MM.1S (cell line): ENCODE measurements at regions not wholly inside any gene's neighbourhood (a gene's known extent, or its start where the extent isn't known, plus 50 kb on each side); places are given as distances from the start of the nearest gene placed in this dataset.

ENCODE experiments used
- DNase-seq: peaks from one replicate; pipeline ENCODE4 v3.0.0-alpha.2; 2015
- H2AFZ ChIP-seq: fragments of 300-600 bp; sonication (generic); 2 replicates; pipeline ENCODE4 v1.6.0; 2016; ENCODE audit warnings: antibody characterized with exemption, low read length
- H3F3A ChIP-seq: fragments of 300-600 bp; sonication (generic); 2 replicates; pipeline ENCODE4 v1.6.1; 2016; ENCODE audit warnings: mild to moderate bottlenecking, antibody characterized with exemption, low read length, moderate library complexity, mixed read lengths; ENCODE audit not compliant: insufficient read depth
- H3K27ac ChIP-seq: fragments of 300-600 bp; sonication (generic); 2 replicates; pipeline ENCODE4 v1.5.1; 2016; ENCODE audit warnings: mild to moderate bottlenecking, low read length
- H3K27me3 ChIP-seq: fragments of 300-600 bp; sonication (generic); replicated peaks from 2 replicates; pipeline ENCODE4 v1.6.0; 2016; ENCODE audit warnings: low read length; ENCODE audit not compliant: insufficient read depth
- H3K36me3 ChIP-seq: fragments of 300-600 bp; sonication (generic); replicated peaks from 2 replicates; pipeline ENCODE4 v1.6.1; 2016; ENCODE audit warnings: mild to moderate bottlenecking, low read length, mixed read lengths; ENCODE audit not compliant: insufficient read depth
- H3K4me1 ChIP-seq: fragments of 300-600 bp; sonication (generic); 2 replicates; pipeline ENCODE4 v1.6.1; 2016; ENCODE audit warnings: low read length, mixed read lengths
- H3K4me2 ChIP-seq: fragments of 300-600 bp; sonication (generic); 2 replicates; pipeline ENCODE4 v1.6.0; 2016; ENCODE audit warnings: low read depth, low read length
- H3K4me3 ChIP-seq: fragments of 300-600 bp; sonication (generic); 2 replicates; pipeline ENCODE4 v1.5.1; 2016; ENCODE audit warnings: low read length, mixed read lengths
- H3K79me2 ChIP-seq: fragments of 300-600 bp; sonication (generic); 2 replicates; pipeline ENCODE4 v1.6.1; 2016; ENCODE audit warnings: mixed run types, low read length, mixed read lengths
- H3K9ac ChIP-seq: fragments of 300-600 bp; sonication (generic); 2 replicates; pipeline ENCODE4 v1.6.1; 2016; ENCODE audit warnings: low read length, mixed read lengths
- H3K9me2 ChIP-seq: fragments of 300-600 bp; sonication (generic); replicated peaks from 2 replicates; pipeline ENCODE4 v1.6.1; 2016; ENCODE audit warnings: mild to moderate bottlenecking, low read length, mixed read lengths; ENCODE audit not compliant: insufficient read depth
- H3K9me3 ChIP-seq: fragments of 300-600 bp; sonication (generic); replicated peaks from 2 replicates; pipeline ENCODE4 v1.6.1; 2016; ENCODE audit warnings: mild to moderate bottlenecking, low read length, mixed read lengths; ENCODE audit not compliant: insufficient read depth
- H4K20me1 ChIP-seq: fragments of 300-600 bp; sonication (generic); 2 replicates; pipeline ENCODE4 v1.6.1; 2016; ENCODE audit warnings: mild to moderate bottlenecking, low read length, moderate library complexity, mixed read lengths; ENCODE audit not compliant: insufficient read depth
- EZH2 ChIP-seq: fragments of 300-600 bp; sonication (generic); optimal IDR thresholded peaks from 2 replicates; pipeline ENCODE3; 2017; ENCODE audit warnings: low read depth, mild to moderate bottlenecking, antibody characterized with exemption, low read length, mixed read lengths
- EZH2phosphoT487 ChIP-seq: fragments of 300-600 bp; sonication (generic); IDR thresholded peaks from 2 replicates; pipeline ENCODE4 v1.6.1; 2018; ENCODE audit warnings: antibody characterized with exemption, low read length
- TF ChIP-seq, protein P1 (sequence below): fragments of 300-600 bp; sonication (generic); IDR thresholded peaks from 2 replicates; pipeline ENCODE4 v1.5.1; 2016; ENCODE audit warnings: antibody characterized with exemption, low read length, mixed read lengths

DNA sequence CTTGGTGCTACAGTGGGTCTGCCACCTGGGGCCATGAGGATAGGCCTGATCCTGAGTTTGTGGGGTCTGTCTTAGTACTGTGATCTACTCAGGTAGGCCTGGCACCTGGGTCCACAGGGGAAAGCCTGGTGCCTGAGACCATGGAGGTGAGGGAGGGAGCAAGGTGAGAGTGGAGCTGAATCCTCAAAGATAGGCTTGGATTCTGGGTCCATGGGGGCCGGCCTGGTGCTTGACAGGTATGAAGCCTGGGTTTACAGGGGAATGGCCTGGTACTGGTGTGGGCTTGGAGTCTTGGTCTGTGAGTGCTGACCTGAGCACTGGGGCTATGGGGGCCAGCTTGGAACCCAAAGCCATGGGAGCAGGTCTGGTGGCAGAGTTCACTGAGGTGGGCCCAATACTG is 439.2 kb upstream of the SMARCA2 start:
- no peak overlapping the region for H2AFZ ChIP-seq
- no peak overlapping the region for H3K9ac ChIP-seq
- no peak overlapping the region for H3K4me2 ChIP-seq
- no peaks in the 10 kb centered on the region for H4K20me1 ChIP-seq
- H3K27me3 ChIP-seq = no peaks in the 10 kb centered on the region
- TF ChIP-seq, protein P1, sequence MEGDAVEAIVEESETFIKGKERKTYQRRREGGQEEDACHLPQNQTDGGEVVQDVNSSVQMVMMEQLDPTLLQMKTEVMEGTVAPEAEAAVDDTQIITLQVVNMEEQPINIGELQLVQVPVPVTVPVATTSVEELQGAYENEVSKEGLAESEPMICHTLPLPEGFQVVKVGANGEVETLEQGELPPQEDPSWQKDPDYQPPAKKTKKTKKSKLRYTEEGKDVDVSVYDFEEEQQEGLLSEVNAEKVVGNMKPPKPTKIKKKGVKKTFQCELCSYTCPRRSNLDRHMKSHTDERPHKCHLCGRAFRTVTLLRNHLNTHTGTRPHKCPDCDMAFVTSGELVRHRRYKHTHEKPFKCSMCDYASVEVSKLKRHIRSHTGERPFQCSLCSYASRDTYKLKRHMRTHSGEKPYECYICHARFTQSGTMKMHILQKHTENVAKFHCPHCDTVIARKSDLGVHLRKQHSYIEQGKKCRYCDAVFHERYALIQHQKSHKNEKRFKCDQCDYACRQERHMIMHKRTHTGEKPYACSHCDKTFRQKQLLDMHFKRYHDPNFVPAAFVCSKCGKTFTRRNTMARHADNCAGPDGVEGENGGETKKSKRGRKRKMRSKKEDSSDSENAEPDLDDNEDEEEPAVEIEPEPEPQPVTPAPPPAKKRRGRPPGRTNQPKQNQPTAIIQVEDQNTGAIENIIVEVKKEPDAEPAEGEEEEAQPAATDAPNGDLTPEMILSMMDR = no peak
- TF ChIP-seq EZH2 (no peak), EZH2phosphoT487 (no peak)
- no peaks in the 10 kb centered on the region for H3K9me3 ChIP-seq
- no peaks in the 10 kb centered on the region for H3K79me2 ChIP-seq
- no peaks in the 10 kb centered on the region for H3K4me1 ChIP-seq
- H3K9me2 ChIP-seq = no peaks in the 10 kb centered on the region
- no peaks in the 10 kb centered on the region for H3K36me3 ChIP-seq
- no peak overlapping the region for H3K4me3 ChIP-seq
- H3K27ac ChIP-seq = no peak overlapping the region
- no peaks in the 10 kb centered on the region for H3F3A ChIP-seq
- no peak for DNase-seq

GRCh38 chr9:1580215-1580614 is 434.9 kb upstream of the SMARCA2 start:
- Histone ChIP-seq H3K9me3 (no peaks in the 10 kb centered on the region), H3K4me3 (no peak overlapping the region), H3K79me2 (no peaks in the 10 kb centered on the region), H3F3A (no peaks in the 10 kb centered on the region), H3K27me3 (no peaks in the 10 kb centered on the region), H3K9me2 (no peaks in the 10 kb centered on the region), H3K9ac (no peak overlapping the region), H3K4me2 (peak overlapping the region; percentile 31; the same call in 1 of the 2 replicates), H4K20me1 (no peaks in the 10 kb centered on the region), H3K4me1 (no peaks in the 10 kb centered on the region), H3K27ac (no peak overlapping the region), H2AFZ (no peak overlapping the region), H3K36me3 (no peaks in the 10 kb centered on the region)
- TF ChIP-seq, protein P1 = no peak
- TF ChIP-seq EZH2phosphoT487 (no peak), EZH2 (no peak)
- peak; percentile 26 for DNase-seq

- Histone ChIP-seq H3K36me3 (no peaks in the 10 kb centered on the region), H4K20me1 (no peaks in the 10 kb centered on the region), H3K9me3 (no peaks in the 10 kb centered on the region), H3K27ac (no peak overlapping the region), H3K4me3 (no peak overlapping the region), H2AFZ (no peak overlapping the region), H3K4me1 (no peaks in the 10 kb centered on the region), H3K4me2 (no peak overlapping the region), H3K79me2 (no peaks in the 10 kb centered on the region), H3F3A (no peaks in the 10 kb centered on the region), H3K9ac (no peak overlapping the region), H3K27me3 (no peaks in the 10 kb centered on the region), H3K9me2 (no peaks in the 10 kb centered on the region)
- TF ChIP-seq, protein P1 = no peak
- TF ChIP-seq EZH2 (no peak), EZH2phosphoT487 (no peak)
- DNase-seq = no peak
Observed at GRCh38 chr9:1581926-1582325, 433.2 kb upstream of the SMARCA2 start.

- TF ChIP-seq, protein P1 = no peak
- TF ChIP-seq EZH2phosphoT487 = no peak
- TF ChIP-seq EZH2 = no peak
- H3K9me3 ChIP-seq = no peaks in the 10 kb centered on the region
- no peak for DNase-seq
- H3K36me3 ChIP-seq = no peaks in the 10 kb centered on the region
- H3F3A ChIP-seq = no peaks in the 10 kb centered on the region
- no peaks in the 10 kb centered on the region for H3K9me2 ChIP-seq
- H3K9ac ChIP-seq = no peak overlapping the region
- H2AFZ ChIP-seq = no peak overlapping the region
- H3K4me3 ChIP-seq = no peak overlapping the region
- no peak overlapping the region for H3K27ac ChIP-seq
- no peaks in the 10 kb centered on the region for H3K27me3 ChIP-seq
- no peaks in the 10 kb centered on the region for H3K79me2 ChIP-seq
- H3K4me2 ChIP-seq = no peak overlapping the region
- no peaks in the 10 kb centered on the region for H4K20me1 ChIP-seq
- no peaks in the 10 kb centered on the region for H3K4me1 ChIP-seq
Observed at GRCh38 chr9:1591310-1591709, 423.8 kb upstream of the SMARCA2 start.
